Kidney epithelial cell (primary cell): ENCODE measurements at regions not wholly inside any gene's neighbourhood (a gene's known extent, or its start where the extent isn't known, plus 50 kb on each side); places are given as distances from the start of the nearest gene placed in this dataset.
A peak's percentile ranks its signal among the peaks of the same experiment; 100 is the strongest.

Experiments
- DNase-seq: peaks from one replicate; pipeline ENCODE4 v3.0.0-alpha.2; 2010; ENCODE audit warnings: low read depth
- H3K27me3 ChIP-seq: 2 replicates; pipeline ENCODE4 v1.6.0; 2011; ENCODE audit warnings: low read length; ENCODE audit not compliant: control insufficient read depth, insufficient read depth
- H3K36me3 ChIP-seq: 2 replicates; pipeline ENCODE4 v1.5.1; 2011; ENCODE audit warnings: low read length; ENCODE audit not compliant: control insufficient read depth, insufficient read depth
- H3K4me3 ChIP-seq: 2 replicates; pipeline ENCODE4 v1.5.1; 2011; ENCODE audit warnings: low read depth, mild to moderate bottlenecking, control low read depth, low read length
- TF ChIP-seq, protein P1 (sequence below): IDR thresholded peaks from 2 replicates; pipeline ENCODE4 v1.5.1; 2011; ENCODE audit warnings: mild to moderate bottlenecking, moderate library complexity, low read length, control low read depth, inconsistent platforms; ENCODE audit not compliant: insufficient read depth, poor library complexity, severe bottlenecking

DNA sequence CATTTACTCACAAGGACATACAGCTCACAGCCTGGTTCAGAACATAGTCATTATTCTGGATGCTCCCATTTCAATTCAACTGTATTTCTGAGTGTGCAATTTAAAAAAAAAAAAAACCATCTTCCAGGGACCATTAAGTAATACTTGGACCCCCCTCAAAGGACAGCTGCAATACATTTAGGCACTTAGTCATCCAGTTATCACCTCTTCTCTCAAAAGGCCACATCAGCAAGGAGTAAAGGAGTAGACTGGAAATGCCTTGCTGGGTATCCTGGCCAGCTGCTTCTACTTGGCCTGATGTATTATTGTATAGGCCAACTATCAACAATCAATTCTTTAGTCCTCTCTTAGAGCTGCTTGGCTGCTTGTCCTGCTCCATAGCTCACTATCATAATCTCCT, 211.4 kb upstream of the SETMAR start:
- no peak for DNase-seq
- Histone ChIP-seq H3K36me3 (no peaks in the 10 kb centered on the region), H3K27me3 (no peaks in the 10 kb centered on the region), H3K4me3 (no peak overlapping the region)
- TF ChIP-seq, protein P1, sequence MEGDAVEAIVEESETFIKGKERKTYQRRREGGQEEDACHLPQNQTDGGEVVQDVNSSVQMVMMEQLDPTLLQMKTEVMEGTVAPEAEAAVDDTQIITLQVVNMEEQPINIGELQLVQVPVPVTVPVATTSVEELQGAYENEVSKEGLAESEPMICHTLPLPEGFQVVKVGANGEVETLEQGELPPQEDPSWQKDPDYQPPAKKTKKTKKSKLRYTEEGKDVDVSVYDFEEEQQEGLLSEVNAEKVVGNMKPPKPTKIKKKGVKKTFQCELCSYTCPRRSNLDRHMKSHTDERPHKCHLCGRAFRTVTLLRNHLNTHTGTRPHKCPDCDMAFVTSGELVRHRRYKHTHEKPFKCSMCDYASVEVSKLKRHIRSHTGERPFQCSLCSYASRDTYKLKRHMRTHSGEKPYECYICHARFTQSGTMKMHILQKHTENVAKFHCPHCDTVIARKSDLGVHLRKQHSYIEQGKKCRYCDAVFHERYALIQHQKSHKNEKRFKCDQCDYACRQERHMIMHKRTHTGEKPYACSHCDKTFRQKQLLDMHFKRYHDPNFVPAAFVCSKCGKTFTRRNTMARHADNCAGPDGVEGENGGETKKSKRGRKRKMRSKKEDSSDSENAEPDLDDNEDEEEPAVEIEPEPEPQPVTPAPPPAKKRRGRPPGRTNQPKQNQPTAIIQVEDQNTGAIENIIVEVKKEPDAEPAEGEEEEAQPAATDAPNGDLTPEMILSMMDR = no peak

DNA sequence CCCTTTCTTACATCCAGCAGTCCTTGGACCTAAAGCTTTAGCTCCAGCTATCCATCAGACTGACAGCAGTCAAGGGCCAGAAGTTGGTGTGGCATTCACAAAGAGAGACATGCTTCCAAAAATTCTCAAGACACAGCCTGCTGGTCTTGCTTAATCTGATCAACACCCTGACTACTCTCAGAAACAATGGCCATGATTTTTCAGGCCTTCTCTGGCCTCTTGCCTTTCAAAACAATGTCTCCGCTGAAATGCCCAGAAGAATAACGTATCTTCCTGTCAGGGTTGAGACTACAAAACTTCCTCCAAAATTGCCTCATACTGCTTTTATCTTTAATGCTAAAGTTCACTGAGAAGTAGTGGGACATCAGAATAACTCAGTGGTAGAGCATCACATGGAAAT, 205.4 kb upstream of the SETMAR start:
- Histone ChIP-seq H3K27me3 (no peaks in the 10 kb centered on the region), H3K36me3 (no peaks in the 10 kb centered on the region), H3K4me3 (no peak overlapping the region)
- no peak for DNase-seq
- TF ChIP-seq, protein P1 = no peak

DNA sequence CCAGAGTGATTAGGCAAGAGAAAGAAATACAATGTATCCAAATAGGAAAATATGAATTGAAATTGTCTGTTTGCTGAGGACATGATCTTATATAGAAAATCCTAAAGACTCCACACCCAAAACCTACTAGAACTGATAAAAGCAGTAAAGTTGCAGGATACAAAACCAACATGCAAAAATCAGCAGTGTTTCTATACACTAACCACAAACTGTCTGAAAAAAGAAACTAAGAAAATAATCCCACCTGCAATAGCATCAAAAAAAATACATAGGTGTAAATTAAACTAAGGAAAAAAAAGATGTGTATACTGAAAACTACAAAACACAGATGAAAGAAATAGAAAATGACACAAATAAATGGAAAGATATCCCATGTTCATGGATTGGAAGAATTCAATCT, 203.6 kb upstream of the SETMAR start:
- no peaks in the 10 kb centered on the region for H3K36me3 ChIP-seq
- H3K27me3 ChIP-seq = no peaks in the 10 kb centered on the region
- no peak for DNase-seq
- H3K4me3 ChIP-seq = no peak overlapping the region
- TF ChIP-seq, protein P1 = no peak

GRCh38 chr3:4107430-4107829, 195.7 kb upstream of the SETMAR start:
- Histone ChIP-seq H3K4me3 (no peak overlapping the region), H3K27me3 (no peaks in the 10 kb centered on the region), H3K36me3 (no peaks in the 10 kb centered on the region)
- DNase-seq = no peak
- TF ChIP-seq, protein P1 = peak; percentile 7

GRCh38 chr3:4113811-4114522, 189.2 kb upstream of the SETMAR start:
- TF ChIP-seq, protein P1 = no peak
- no peak overlapping the region for H3K4me3 ChIP-seq
- no peaks in the 10 kb centered on the region for H3K27me3 ChIP-seq
- DNase-seq = no peak
- no peaks in the 10 kb centered on the region for H3K36me3 ChIP-seq

DNA sequence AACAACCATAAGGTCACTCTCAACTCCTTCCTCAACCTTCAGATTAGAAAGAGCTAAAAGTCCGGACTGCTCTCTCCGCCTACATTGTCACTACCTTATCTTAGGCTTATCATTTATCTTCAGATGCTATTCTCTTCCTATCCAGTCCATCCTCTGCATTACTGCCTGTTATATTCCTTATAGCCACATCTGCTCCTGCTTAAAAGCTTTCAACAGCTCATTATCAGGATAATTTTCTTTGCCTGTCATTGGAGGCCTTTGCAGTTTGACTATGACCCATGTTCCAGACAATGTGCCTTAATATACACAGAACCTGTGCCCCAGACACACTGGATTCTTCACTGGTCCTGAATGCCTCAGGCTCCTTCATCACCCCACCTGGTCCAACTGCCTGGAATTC, 184.1 kb upstream of the SETMAR start:
- Histone ChIP-seq H3K4me3 (no peak overlapping the region), H3K36me3 (no peaks in the 10 kb centered on the region), H3K27me3 (no peaks in the 10 kb centered on the region)
- DNase-seq = no peak
- TF ChIP-seq, protein P1 = no peak
